ENCODE measurements at regions not wholly inside any gene's neighbourhood (a gene's known extent, or its start where the extent isn't known, plus 50 kb on each side); places are given as distances from the start of the nearest gene placed in this dataset.

GRCh38 chr7:54856856-54857255, 97.8 kb upstream of the SEC61G start:
- DNase-seq, result no peak

DNA sequence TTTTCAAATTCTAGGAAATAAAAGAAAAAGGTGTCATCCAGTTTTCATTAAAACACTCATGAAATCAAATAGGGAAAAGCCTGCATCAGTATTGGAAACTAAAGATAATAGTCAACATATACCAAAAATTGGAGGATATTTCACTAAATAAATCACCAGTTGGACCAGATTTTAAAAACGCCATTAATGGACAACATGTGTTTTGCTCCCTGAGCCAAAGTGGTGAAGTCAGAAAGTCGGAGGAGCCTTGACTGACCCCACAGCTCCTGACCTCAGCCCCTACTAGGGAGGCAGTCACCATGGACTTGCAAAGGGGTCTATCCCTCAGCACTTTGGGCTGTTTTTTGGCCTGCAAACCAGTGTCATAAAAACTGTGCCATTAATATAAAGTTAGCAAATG, 98.3 kb upstream of the SEC61G start:
- DNase-seq, result no peak

DNA sequence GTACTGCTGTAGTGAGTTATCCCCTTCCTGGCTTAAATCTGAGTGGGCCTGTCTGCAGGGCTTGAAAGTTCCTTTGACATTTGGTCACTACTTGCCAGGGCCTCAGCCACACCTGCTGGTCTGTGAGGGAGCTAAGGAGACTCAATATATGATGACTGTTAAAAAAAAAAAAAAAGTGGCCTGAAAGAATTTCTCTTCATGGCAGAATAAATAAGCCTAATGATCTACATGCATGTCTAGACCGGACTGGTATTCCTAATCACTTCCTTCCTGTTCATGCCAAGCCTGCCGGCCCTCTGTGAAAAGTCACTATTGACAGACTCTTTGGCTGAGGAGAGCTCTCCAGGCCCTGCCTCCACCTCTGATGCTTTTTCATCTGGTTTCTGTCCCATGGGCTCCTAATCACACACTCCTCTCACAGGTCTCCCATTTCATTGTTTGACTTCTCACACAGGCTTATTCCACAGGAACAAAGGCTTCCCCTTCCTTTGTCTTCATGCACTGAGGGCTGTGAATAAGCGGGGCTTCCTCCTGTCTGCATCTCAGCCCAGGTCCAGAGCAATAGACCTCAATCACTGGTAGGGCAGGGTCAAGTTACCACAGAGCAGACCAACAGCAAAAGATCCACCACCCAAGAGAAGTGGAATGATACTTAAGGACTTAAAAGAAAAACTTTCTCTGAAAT, 99.1 kb upstream of the SEC61G start:
- DNase-seq, result no peak

- no peak for DNase-seq
Measured at GRCh38 chr7:54859066-54859465, 100.1 kb upstream of the SEC61G start.

DNA sequence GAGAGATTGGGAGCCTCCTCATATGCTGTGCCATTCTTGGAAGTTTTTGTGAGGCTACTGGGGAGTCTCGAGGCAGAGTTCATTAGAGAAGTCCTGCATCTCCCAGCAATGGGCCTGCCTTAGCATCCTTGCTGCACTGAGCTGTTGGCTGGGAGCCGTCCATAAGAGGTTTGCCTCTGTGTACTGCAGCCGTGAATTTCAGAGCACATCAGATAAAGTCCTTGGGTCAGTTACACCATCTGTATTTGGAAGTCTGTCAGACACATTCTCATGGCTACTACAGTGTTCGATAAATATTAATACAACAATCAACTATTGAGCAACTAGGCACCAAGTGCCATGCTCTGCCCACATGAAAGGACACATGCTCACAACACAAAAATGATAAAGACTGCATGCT, 100.5 kb upstream of the SEC61G start:
- no peak for DNase-seq

GRCh38 chr7:54860003-54860775, 101.2 kb upstream of the SEC61G start:
- DNase-seq, result no peak

DNA sequence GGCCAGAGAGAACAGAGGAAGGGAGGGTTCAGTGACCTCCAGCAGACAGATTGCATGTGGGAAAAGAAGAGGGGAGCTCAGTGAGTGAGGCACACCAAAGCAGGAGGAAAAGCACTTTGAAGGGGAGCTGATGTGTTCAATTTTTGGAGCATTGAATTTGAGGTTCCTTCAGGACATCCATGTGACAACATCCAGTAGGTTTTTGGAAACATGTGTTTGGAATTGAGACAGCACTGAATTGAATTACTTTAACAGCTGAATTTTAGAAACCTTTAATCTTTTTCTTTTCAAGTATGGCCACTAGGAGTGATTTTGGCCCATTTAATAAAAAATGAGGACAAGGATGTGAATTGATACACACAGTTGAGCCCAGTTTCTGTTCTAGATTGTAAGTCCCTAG, 101.8 kb upstream of the SEC61G start:
- no peak for DNase-seq

GRCh38 chr7:54864663-54865062, 105.7 kb upstream of the SEC61G start:
- DNase-seq, result no peak

DNA sequence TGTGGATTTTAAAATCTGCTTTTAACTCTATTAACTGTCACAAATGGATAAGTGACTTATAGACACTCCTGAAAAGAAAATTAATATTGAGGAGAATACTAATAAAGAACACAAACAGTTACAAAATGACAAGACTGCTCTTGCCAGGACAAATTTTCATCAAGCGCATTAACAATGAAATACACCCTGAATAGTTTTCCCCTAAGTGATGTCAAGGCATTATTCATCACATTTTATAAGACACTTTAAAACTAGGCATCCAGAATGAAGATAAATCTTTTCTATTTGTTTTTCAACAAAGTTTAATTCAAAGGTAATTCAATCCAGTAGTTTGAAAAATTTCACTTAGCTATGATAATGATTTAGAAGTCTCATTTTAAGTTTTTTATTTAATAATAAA, 110.5 kb upstream of the SEC61G start:
- DNase-seq, result no peak

GRCh38 chr7:54874804-54875203, 115.8 kb upstream of the SEC61G start:
- no peak for DNase-seq

DNA sequence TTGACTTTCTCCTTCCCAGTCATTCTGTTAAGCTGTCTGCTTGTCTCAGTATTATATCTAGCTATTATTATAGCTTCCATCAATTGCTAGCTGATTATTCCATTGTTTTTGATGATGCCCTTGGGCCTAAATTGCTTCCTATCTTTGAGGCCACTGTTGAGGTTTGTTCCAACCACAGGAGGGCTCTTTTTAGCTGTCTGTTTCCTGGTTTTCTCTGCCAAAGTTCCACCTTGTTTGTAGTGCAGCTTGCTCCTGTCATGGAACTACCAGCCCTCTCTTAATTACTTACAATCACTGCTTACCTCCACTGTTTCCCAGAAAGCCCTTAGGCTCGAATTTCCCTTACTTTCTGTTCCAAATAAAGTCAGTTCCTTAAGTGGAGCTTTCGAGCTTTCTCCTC, 118.7 kb upstream of the SEC61G start:
- no peak for DNase-seq

DNA sequence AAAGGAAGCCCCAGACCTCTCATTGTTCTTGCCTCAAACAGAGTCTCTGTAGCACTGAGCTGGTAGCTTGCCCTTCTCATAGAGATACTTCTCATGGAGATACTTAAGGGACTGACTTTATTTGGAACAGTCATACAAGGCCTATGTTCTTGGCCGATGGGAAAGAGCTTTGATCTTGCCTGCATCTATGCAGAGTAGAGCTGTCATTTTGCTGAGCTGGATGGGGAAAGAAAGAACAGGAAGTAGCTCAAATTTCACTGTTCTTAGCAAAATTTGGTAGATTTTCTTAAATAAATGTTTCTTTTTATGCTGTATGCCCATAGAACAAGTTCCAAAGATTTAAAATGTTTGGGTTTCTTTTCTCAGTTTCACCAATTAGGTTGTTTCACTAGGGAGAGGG, 119.3 kb upstream of the SEC61G start:
- no peak for DNase-seq

DNA sequence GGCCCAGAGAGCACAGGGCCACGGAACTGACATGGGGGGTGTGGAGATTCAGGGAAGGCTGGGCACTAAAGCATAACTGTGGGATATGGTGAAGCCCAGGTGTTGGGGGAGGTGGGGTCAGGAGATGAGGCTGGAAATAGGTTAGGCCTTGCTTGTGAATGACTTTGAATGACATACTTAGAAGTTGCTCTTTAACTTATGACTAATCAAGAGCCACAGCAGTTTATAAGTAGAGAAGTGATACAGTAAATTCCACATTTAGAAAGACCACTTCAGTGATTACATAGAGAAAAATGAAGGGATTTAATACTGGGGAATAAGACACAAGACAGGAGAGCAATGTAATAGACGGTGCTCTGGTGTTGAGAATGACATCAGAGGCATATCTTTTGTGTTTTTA, 120.8 kb upstream of the SEC61G start:
- no peak for DNase-seq

- no peak for DNase-seq
Measured at GRCh38 chr7:54880326-54880989, 121.4 kb upstream of the SEC61G start.

GRCh38 chr7:54881816-54882520, 123.0 kb upstream of the SEC61G start:
- no peak for DNase-seq

DNA sequence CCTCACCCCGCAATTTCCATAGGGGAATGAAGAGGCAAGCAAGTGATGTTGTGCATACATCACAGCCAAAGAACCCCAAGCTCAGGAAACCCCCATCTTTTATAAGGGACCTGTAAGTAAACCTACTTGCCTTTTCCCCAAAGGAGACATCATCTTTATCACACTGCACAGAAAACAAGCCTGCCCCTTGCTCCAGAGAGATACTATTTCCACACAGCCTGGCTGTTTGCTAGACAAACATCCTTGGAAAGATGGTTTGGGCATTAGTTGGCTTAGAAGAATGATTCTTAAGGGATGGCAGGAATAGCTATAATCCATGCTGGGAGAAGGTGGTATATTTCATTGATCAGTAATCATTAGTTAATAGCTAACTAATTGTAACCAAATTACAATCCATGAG, 123.7 kb upstream of the SEC61G start:
- DNase-seq, result no peak

GRCh38 chr7:54883576-54883975, 124.6 kb upstream of the SEC61G start:
- no peak for DNase-seq

DNA sequence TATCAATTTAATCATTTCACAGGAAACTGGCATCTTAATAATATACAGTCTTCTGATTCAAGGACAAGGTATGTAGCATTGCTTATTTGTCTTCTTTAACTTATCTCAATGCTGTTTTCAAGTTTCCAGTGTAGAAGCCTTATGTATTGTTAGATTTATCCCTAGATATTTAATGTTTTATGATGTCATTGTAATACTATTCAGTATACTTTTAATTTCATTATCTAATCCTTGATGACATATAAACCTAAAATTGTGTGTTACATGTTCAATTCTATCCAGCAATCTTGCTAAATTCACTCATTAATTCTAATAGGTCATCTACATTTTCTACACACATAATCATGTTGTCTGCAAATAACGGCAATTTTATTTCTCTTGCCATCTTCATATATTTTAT, 126.3 kb upstream of the SEC61G start:
- no peak for DNase-seq

DNA sequence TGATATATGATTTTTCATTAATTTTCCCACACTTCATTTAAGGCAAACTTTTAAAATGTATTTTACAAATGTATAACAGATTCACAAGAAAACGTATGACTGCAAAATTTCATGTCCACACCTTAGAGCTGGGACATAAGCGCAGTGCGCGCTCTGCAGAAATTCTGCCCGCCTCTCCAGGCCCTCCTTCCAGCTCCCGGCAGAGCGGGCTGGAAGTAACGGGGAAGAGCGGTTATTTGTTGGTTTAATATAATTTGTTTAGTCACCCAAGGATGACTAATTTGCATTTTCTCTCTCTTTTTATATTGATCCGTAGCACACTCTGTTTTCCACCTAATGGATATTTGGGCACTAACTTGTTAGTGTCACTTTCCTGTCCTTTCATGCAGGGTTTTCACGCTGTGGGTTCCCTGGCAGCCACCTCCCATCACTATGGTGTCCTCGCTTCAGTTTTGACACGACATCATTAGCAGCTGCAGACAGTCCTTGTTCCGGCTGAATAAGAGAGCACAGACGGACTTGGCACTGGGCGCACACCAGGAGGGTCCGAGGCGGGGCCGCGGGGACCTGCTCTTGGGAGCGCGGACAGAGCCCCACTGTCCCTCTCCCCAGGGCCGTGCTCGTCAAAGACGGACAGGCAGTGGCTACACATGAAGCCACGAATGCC, 129.2 kb upstream of the SEC61G start:
- DNase-seq, result no peak

GRCh38 chr7:54888734-54889082, 129.7 kb upstream of the SEC61G start:
- DNase-seq, result no peak

GRCh38 chr7:54897891-54898290, 120.9 kb upstream of the EGFR start:
- no peak for DNase-seq

DNA sequence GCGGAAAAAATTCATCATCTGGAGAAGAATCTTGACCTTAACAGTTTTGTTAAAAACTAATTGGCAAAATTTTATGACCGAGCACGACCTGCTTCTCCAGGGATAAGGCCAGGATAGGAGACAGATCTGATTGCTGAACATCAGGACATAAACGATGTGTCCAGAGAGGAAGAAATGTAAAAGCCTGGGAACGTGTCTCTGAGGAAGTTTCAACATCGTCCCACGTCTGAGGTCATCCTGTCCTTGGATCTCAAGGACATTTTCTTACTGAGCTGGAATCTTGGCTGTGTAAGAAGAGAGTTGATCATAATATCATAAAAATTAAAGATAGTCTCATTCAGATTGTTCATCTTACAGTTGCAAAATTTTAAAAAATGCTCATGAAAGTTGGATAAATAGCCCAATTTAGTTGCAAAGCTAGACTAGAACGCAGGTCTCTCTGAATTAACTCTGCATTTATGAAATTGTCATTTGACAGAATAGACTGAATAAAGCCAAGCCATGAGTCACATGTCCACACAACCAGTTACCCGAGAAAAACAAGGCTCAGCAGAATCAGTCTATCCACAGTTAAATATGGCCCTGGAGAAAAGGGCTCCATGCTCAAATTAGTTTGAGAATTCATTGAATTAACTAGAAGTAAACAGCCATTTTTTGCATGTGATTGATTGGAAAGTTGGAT, 120.0 kb upstream of the EGFR start:
- DNase-seq, result no peak

Data from T1000 (cell line).